ENCODE measurements at regions not wholly inside any gene's neighbourhood (a gene's known extent, or its start where the extent isn't known, plus 50 kb on each side); places are given as distances from the start of the nearest gene placed in this dataset.

DNA sequence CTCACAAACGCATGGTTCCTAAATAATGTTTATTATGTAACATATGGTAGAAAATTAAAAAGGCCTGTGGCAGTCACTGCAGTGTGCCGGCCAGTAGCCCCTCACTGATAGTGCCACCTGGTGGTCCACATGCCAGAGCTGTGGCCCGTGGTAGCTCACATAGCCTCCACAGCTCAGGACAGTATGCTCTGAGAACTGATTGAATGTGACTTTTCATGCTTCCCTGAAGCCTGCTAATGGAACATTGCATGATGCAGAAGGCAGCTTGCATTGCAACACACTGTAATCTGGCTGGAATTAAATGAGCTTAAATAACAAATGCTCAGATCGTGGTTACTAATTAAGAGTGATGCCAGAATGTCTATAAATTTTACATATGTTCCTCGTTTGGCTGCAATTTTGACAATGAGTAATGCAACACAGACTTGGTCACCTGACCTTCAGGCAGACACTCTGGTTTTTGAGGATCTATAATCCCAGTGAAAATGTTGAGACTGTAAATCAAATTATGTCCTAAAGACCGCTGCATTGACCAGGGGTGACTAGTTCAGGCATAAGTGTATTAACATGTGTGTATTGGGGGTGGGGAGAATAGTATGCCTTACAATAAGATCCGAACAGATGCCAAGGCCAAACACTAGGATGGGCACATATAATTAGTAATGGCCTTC lies 566.4 kb downstream of the METTL15 start:
- Mint-ChIP-seq H3K4me1 (peaks cover 11% of the 10 kb centered on the region), H3K36me3 (ENCODE audit: low read depth) (no peaks in the 10 kb centered on the region)

GRCh38 chr11:28673691-28674432 lies 565.7 kb downstream of the METTL15 start:
- Mint-ChIP-seq H3K4me1 (peaks cover 11% of the 10 kb centered on the region), H3K27me3 (ENCODE audit: low read depth) (no peaks in the 10 kb centered on the region), H3K9me3 (no peaks in the 10 kb centered on the region), H3K27ac (peak overlapping the region; percentile 59 to 84 (median 66)), H3K36me3 (ENCODE audit: low read depth) (no peaks in the 10 kb centered on the region), H3K4me3 (no peak overlapping the region)
- TF ChIP-seq, protein P1, sequence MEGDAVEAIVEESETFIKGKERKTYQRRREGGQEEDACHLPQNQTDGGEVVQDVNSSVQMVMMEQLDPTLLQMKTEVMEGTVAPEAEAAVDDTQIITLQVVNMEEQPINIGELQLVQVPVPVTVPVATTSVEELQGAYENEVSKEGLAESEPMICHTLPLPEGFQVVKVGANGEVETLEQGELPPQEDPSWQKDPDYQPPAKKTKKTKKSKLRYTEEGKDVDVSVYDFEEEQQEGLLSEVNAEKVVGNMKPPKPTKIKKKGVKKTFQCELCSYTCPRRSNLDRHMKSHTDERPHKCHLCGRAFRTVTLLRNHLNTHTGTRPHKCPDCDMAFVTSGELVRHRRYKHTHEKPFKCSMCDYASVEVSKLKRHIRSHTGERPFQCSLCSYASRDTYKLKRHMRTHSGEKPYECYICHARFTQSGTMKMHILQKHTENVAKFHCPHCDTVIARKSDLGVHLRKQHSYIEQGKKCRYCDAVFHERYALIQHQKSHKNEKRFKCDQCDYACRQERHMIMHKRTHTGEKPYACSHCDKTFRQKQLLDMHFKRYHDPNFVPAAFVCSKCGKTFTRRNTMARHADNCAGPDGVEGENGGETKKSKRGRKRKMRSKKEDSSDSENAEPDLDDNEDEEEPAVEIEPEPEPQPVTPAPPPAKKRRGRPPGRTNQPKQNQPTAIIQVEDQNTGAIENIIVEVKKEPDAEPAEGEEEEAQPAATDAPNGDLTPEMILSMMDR (IDR thresholded peaks at IDR 0.05; ENCODE audit: unreplicated experiment in 3 of 3): no peak

More for the DNA sequence above, 566.4 kb downstream of the METTL15 start:
- TF ChIP-seq, protein P1 (IDR thresholded peaks at IDR 0.05; ENCODE audit: unreplicated experiment in 3 of 3): peak in 2 of 3 experiments; percentile 30 to 43
- H3K4me3 Mint-ChIP-seq: no peak overlapping the region
- no peaks in the 10 kb centered on the region for H3K27me3 Mint-ChIP-seq (ENCODE audit: low read depth)
- H3K9me3 Mint-ChIP-seq: no peaks in the 10 kb centered on the region
- peak overlapping the region; percentile 59 to 84 (median 66) for H3K27ac Mint-ChIP-seq

DNA sequence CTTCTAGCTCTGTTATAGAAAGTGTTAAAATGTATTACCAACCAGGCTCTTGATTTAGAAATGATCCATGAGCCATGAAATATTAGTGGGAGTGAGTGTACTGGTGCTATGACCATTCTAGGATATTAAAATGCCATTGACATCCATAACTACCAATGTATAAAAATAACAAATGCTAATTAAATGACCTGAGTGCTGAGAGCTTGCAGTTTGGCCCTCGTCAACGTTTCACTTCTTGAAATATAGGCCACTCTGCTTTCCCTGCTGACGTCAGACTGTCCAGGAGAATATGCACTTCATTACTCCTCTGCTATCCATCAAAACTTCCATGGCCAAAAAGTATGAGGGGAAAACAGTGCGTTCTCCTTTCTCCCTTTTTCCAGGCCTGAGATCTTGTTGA lies 563.1 kb downstream of the METTL15 start:
- no peaks in the 10 kb centered on the region for H3K27me3 Mint-ChIP-seq (ENCODE audit: low read depth)
- TF ChIP-seq, protein P1 (IDR thresholded peaks at IDR 0.05; ENCODE audit: unreplicated experiment in 3 of 3): no peak
- no peaks in the 10 kb centered on the region for H3K36me3 Mint-ChIP-seq (ENCODE audit: low read depth)
- peak overlapping the region in 1 of 3 experiments; percentile 11 for H3K27ac Mint-ChIP-seq
- no peaks in the 10 kb centered on the region for H3K9me3 Mint-ChIP-seq
- peaks cover 18% of the 10 kb centered on the region for H3K4me1 Mint-ChIP-seq
- no peak overlapping the region for H3K4me3 Mint-ChIP-seq

GRCh38 chr11:28666632-28667031 lies 558.4 kb downstream of the METTL15 start:
- no peaks in the 10 kb centered on the region for H3K36me3 Mint-ChIP-seq (ENCODE audit: low read depth)
- H3K4me1 Mint-ChIP-seq: peaks cover 7% of the 10 kb centered on the region
- no peaks in the 10 kb centered on the region for H3K27me3 Mint-ChIP-seq (ENCODE audit: low read depth)
- peak overlapping the region in 1 of 3 experiments; percentile 1 for H3K4me3 Mint-ChIP-seq
- TF ChIP-seq, protein P1 (IDR thresholded peaks at IDR 0.05; ENCODE audit: unreplicated experiment in 3 of 3): no peak
- H3K9me3 Mint-ChIP-seq: no peaks in the 10 kb centered on the region
- H3K27ac Mint-ChIP-seq: peak overlapping the region; percentile 61 to 91 (median 81)

- no peaks in the 10 kb centered on the region for H3K4me1 Mint-ChIP-seq
- H3K9me3 Mint-ChIP-seq: no peaks in the 10 kb centered on the region
- H3K4me3 Mint-ChIP-seq: no peak overlapping the region
- no peak overlapping the region for H3K27ac Mint-ChIP-seq
- H3K36me3 Mint-ChIP-seq (ENCODE audit: low read depth): no peaks in the 10 kb centered on the region
- TF ChIP-seq, protein P1 (IDR thresholded peaks at IDR 0.05; ENCODE audit: unreplicated experiment in 3 of 3): no peak
- no peaks in the 10 kb centered on the region for H3K27me3 Mint-ChIP-seq (ENCODE audit: low read depth)
These were observed 551.6 kb downstream of the METTL15 start for GRCh38 chr11:28659716-28660348.
